ENCODE measurements at regions not wholly inside any gene's neighbourhood (a gene's known extent, or its start where the extent isn't known, plus 50 kb on each side); places are given as distances from the start of the nearest gene placed in this dataset.

GRCh38 chr18:57249179-57249578 is 102.3 kb downstream of the BOD1L2 start:
- no peak for DNase-seq

- no peak for DNase-seq
Measured at GRCh38 chr18:57249883-57250282, 102.5 kb upstream of the ST8SIA3 start.

GRCh38 chr18:57251747-57252146 is 100.6 kb upstream of the ST8SIA3 start:
- DNase-seq = no peak

GRCh38 chr18:57253903-57254302 is 98.5 kb upstream of the ST8SIA3 start:
- no peak for DNase-seq

GRCh38 chr18:57258131-57258777 is 94.1 kb upstream of the ST8SIA3 start:
- DNase-seq = no peak

- no peak for DNase-seq
Measured at GRCh38 chr18:57267368-57267925, 84.9 kb upstream of the ST8SIA3 start.

- no peak for DNase-seq
Measured at GRCh38 chr18:57269756-57270155, 82.6 kb upstream of the ST8SIA3 start.

GRCh38 chr18:57270156-57270555 is 82.2 kb upstream of the ST8SIA3 start:
- no peak for DNase-seq

GRCh38 chr18:57273194-57273593 is 79.2 kb upstream of the ST8SIA3 start:
- DNase-seq = no peak

GRCh38 chr18:57275111-57275510 is 77.2 kb upstream of the ST8SIA3 start:
- no peak for DNase-seq

GRCh38 chr18:57276829-57277228 is 75.5 kb upstream of the ST8SIA3 start:
- no peak for DNase-seq

GRCh38 chr18:57278933-57279332 is 73.4 kb upstream of the ST8SIA3 start:
- DNase-seq = no peak

- no peak for DNase-seq
Measured at GRCh38 chr18:57281519-57281918, 70.8 kb upstream of the ST8SIA3 start.

- no peak for DNase-seq
Measured at GRCh38 chr18:57286949-57287348, 65.4 kb upstream of the ST8SIA3 start.

- no peak for DNase-seq
Measured at GRCh38 chr18:57287766-57288165, 64.6 kb upstream of the ST8SIA3 start.

GRCh38 chr18:57294547-57294946 is 57.8 kb upstream of the ST8SIA3 start:
- no peak for DNase-seq

GRCh38 chr18:57296336-57296735 is 56.0 kb upstream of the ST8SIA3 start:
- DNase-seq = no peak

- DNase-seq = no peak
Measured at GRCh38 chr18:57297306-57297705, 55.1 kb upstream of the ST8SIA3 start.

GRCh38 chr18:57299931-57300330 is 52.4 kb upstream of the ST8SIA3 start:
- DNase-seq = no peak

GRCh38 chr18:57301573-57302559 is 50.5 kb upstream of the ST8SIA3 start:
- no peak for DNase-seq
